NCI-H69 (cell line): ENCODE measurements at regions not wholly inside any gene's neighbourhood (a gene's known extent, or its start where the extent isn't known, plus 50 kb on each side); places are given as distances from the start of the nearest gene placed in this dataset.

Source experiments
- DNase-seq: peaks from one replicate; lab custom pipeline; 2025; lab: John Stamatoyannopoulos, UW

DNA sequence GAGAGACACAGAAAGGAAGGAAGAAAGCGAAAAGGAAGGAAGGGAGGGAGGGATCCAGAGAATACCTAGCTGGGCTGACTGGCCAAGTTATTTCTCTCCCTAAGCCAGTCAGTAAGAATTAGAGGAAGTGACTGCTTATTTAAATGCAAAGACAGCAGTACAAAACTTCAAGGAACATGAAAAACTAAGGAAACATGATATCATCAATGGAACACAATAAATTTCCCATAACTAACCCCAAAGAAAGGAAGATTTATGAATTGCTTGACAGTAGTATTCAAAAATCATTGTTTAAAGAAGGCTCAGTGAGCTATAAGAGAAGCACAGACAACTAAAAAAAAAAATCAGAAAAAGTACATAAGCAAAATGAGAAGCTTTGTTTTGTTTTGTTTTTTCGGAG is 252.3 kb upstream of the SASH1 start:
- DNase-seq, result no peak

- no peak for DNase-seq
Observed at GRCh38 chr6:148091394-148091793, 251.2 kb upstream of the SASH1 start.

DNA sequence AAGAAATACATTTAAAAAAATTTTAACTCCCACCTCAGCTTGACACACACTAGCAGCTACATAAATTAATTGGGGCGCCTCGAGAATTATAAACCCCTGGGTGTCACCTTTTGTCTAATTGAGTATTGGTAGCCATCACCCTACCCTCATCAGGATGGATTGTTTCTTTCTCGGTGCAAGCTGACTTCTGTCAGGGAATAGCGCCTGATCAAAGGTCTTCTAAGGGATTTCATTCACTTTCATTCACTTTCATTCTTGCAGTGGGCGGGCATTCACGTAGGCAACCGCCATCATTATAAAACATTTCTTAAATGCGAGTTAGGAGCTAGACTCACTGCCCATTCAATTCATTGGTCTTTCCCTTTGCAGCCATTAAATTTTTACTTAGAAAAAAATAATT is 239.2 kb upstream of the SASH1 start:
- no peak for DNase-seq

DNA sequence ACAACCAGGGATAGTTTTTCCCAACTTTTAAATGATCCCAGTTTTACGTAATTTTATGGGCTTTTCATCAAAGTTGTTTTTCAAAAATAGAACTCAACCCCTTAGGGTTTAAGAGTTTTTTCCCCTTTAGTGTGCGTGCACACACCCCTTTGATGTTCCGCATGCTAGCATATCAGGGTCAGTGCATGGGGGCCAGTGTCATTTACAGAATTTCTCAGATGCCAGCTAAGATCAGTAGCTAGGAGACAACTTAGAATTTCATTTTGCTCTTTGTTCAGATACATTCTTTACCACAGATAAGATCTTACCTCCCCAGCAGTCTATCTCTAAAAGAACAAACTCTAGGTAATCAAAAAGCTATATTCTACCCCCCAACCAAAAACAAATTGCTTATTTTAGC is 238.5 kb upstream of the SASH1 start:
- DNase-seq, result no peak

DNA sequence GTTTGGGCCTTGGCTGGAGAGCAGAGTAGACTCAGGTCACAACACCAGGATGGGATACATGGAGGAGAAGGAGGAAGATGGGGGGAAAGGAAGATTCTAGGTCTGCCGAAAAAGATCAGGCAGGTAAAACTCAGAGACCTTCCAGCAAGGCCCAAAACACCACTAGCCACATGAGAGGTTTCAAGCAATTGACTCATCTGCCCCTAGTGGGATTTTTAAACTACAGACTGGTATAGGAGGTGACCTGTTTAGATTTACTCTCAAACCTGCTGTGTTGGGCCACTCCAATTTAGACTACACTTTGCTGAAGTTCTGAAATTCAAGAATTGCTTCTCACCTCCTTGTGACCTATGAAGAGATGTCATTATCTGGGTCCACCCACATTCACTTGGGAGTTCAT is 236.9 kb upstream of the SASH1 start:
- no peak for DNase-seq

DNA sequence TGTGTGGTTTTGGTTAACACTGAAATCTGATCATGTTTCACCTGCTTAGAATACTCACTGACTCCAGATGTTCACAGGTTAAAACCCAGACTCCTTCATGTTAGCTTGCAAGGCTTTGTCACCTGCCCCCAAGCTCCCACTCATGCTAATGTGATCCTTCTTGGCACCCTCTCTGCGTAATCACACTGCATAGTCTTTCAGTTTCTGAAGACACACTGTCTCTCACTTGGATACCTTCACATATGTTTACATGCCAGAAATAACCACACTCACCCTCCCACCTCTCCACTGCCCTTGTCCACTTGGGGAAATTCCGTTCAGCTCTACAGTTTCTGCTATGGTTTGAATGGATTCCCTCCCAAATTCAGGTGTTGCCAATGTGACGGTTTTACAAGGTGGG is 234.7 kb upstream of the SASH1 start:
- DNase-seq, result no peak

DNA sequence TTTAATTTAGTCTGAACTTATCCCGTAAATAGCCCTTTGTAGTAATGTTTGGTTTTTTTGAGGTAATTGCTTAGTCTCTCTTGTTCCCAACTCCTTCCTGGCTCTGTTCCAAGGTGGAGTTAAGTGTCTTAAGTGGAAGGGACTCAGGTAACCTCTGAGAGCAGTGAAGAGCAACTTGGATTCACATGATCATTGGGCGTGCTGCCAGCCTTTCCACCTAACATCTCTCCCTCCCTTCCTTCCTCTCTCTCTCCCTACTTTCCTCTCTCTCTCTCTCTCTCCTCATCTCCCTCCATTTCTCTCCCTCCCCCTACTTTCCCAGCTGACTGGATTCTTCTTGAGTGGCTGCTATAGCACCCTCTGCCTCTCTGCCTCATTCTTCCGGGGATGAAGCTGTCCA is 232.9 kb upstream of the SASH1 start:
- peak; percentile 81 for DNase-seq

DNA sequence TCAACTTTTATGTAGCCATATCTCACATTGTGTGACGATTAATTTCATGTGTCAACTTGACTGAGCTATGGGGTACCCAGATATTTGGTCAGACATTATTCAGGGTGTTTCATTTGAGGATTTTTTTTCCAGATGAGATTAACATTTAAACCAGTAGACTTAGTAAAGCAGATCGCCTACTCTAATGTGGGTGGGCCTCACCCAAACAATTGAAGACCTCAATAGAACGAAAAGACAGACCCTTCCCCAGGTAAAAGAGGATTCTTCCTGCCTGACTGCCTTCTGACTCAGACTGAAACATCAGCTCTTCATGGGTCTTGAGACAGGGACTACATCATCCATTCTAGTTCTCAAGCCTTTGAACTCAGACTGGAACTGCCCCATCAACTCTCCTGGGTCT is 231.7 kb upstream of the SASH1 start:
- DNase-seq, result no peak

DNA sequence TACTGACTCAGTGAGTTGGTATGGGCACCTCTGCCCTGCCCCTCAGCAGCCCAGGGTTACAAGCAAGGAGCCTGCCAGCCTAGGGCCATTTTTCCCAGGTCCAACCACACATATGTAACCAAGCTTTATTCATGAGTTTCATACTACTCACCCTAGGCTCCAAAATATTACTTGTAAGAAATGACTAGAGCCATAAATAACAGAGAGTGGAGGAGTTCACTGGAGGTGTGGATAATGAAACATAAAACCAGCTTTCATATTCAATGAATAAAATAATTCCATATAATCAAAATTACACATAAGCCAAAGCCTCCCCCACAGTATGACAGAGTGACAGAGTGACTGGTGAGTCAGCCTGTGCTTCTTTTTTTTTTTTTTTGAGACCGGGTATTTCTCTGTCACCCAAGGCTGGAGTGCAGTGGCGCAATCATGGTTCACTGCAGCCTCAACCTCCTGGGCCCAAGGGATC is 229.8 kb upstream of the SASH1 start:
- no peak for DNase-seq

- DNase-seq, result no peak
Observed at GRCh38 chr6:148116001-148116400, 226.6 kb upstream of the SASH1 start.

- DNase-seq, result peak; percentile 34
Observed at GRCh38 chr6:148118244-148118643, 224.4 kb upstream of the SASH1 start.

DNA sequence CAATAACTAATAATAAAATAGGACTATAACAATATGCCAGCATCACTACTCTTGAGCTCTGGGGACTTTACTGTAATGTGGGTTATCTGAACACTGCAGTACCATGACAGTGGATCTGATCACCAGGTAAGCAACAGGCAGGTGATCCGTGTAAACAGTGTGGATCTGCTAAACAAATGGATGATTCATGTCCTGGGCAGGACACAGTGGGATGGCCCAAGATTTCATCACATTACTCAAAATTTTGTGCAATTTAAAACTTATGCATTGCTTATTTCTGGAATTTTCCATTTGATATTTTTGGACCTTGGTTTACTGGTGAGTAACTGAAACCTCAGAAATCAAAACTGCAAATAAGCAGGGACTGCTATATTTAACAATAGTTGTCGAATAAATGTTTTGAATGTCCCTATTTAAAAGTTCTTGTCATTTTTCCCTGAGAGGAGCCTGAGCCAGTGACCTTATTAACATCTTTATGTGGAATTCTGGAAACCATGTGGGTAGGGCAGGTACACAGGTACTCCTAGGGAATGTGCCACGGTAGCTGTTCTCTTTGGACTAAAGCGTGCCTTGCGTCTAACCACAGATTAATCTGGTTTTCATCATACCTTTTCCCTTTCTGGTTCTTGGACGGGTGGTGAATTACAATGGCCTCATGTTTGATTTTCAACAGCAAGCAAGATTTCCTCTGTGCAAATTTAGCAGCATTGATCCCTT is 214.5 kb upstream of the SASH1 start:
- DNase-seq, result no peak

DNA sequence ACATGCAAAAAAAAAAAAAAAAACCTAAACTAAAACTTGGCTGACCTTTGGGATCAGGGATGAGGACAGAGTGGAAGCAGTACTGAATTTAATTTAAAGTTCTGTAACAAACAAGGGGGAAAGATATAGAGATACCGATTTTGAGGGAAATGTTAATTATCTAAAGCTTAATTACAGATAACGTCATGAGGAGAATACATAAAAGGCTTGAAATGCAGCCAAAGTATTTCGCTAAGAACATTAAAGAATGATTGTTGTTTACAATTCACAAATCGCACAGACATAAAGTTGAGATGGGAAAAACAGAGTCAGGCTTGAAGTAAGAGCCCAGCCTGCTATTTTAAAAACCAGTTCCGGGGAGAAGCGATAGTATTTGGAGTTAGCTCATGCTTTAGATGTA is 208.0 kb upstream of the SASH1 start:
- peak; percentile 41 for DNase-seq

DNA sequence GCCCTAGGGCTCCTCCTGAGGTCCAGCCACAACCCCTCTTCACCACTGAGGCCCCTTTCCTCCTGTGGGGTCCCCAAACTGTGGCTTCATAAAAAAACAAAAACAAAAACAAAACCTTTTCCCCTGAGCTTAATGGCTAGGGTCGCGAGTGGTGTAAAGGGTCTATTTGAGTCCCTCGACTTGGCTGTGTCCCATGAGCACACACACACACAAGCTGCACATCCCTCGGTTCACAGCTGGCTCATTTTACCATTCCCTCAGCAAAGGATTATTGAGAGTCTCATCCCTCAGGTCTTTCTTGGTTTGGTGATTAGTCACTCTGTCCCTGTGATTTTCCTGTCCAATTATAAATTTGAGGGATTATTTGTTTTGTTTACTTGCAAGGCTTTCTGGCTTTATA is 206.1 kb upstream of the SASH1 start:
- DNase-seq, result no peak

GRCh38 chr6:148137652-148138051 is 205.0 kb upstream of the SASH1 start:
- no peak for DNase-seq

- no peak for DNase-seq
Observed at GRCh38 chr6:148138573-148138972, 204.1 kb upstream of the SASH1 start.

- DNase-seq, result no peak
Observed at GRCh38 chr6:148140772-148141557, 201.7 kb upstream of the SASH1 start.

DNA sequence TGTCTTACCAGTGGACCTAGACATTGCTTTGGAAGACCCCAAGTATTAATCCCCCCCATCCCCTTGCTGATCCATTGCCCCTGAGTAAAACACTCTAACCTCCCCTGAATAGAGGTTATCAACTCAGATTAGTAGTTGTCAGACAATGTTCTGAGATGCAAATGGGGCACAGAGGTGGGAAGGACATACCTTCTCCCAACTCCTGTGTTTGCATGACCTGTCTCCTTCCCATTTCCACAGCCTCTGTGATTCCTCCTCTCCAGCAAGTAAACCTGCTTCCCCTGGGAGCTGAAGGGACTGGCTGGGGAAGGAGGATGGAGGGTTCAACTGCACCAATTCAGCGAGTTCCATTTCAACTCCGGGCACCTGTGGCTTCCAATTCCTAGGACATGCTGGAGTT is 199.8 kb upstream of the SASH1 start:
- no peak for DNase-seq

GRCh38 chr6:148143771-148144170 is 198.9 kb upstream of the SASH1 start:
- DNase-seq, result no peak

DNA sequence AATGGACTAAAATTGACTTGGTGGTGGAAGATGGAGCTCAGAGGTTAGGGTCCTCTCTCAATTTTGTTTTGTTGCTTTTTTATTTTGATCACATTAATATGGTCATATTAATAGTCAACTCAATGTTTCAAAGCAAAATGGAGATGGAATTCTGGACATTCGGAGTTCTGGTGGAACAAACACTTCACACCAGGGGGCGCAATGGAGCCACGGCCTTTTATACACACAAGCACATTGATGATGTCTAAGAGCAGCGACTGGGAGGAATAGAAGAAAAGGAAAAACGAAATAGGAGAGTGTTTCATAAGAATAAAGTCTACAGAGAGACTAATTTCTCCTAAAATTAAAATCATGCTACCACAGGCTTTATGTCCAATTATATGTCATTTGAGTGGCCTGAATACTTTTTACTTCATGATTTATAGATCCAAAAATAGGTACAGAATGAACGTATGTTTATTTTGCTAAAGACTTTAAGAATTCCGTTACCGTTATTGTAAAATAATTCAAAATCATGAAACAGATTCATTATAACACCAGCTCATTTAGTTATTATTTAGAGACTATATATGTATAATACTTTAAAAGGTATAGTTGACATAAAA is 197.6 kb upstream of the SASH1 start:
- DNase-seq, result peak; percentile 76

- peak; percentile 53 for DNase-seq
Observed at GRCh38 chr6:148146717-148147462, 195.7 kb upstream of the SASH1 start.

DNA sequence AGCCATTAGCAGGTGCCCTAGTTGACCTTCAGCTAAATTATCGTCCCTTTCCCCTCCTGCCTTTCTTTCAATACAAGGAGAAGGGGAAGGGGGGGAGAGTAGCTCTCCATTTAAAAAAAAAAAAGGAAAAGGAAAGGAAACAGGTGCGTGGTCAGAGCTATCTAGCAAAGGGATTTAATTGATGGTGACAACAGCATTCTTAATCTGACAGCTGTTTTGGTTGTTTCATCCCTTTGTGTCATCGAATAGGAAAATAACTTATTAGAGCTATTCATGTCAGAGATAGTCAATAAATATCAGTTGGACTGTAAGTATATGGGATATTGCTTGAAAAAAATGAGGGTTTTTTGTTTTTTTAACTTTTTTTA is 195.2 kb upstream of the SASH1 start:
- peak; percentile 11 for DNase-seq
